GM10266 (cell line): ENCODE measurements at regions not wholly inside any gene's neighbourhood (a gene's known extent, or its start where the extent isn't known, plus 50 kb on each side); places are given as distances from the start of the nearest gene placed in this dataset.

Source experiments
- DNase-seq: peaks from one replicate; pipeline ENCODE4 v3.0.0; 2012; ENCODE audit errors: extremely low spot score
- TF ChIP-seq, protein P1 (sequence below): IDR thresholded peaks from 2 replicates; pipeline ENCODE4 v1.5.1; 2012; ENCODE audit warnings: mild to moderate bottlenecking, low read depth; ENCODE audit not compliant: control insufficient read depth, insufficient read depth; ENCODE audit errors: missing control alignments

DNA sequence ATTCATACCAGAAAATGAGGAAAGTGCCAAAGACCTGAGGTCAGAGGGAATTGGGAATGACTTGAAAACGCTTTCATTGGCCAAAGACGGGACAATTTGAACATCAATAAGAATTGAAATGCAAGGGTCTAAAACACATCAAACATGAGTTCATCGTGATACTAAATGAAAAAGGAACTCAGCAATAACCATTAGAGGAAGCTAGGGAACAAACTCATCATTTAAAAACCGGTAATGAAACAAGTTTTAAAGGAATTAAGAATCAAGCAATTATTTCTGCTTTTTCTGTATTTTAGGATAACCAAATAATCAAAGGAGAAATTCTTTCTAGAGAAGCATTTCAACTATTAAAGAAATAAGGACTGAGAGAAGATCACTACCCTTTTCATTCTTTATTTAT, 303.1 kb downstream of the ARHGAP12 start:
- DNase-seq, result no peak
- TF ChIP-seq, protein P1, sequence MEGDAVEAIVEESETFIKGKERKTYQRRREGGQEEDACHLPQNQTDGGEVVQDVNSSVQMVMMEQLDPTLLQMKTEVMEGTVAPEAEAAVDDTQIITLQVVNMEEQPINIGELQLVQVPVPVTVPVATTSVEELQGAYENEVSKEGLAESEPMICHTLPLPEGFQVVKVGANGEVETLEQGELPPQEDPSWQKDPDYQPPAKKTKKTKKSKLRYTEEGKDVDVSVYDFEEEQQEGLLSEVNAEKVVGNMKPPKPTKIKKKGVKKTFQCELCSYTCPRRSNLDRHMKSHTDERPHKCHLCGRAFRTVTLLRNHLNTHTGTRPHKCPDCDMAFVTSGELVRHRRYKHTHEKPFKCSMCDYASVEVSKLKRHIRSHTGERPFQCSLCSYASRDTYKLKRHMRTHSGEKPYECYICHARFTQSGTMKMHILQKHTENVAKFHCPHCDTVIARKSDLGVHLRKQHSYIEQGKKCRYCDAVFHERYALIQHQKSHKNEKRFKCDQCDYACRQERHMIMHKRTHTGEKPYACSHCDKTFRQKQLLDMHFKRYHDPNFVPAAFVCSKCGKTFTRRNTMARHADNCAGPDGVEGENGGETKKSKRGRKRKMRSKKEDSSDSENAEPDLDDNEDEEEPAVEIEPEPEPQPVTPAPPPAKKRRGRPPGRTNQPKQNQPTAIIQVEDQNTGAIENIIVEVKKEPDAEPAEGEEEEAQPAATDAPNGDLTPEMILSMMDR, result no peak

DNA sequence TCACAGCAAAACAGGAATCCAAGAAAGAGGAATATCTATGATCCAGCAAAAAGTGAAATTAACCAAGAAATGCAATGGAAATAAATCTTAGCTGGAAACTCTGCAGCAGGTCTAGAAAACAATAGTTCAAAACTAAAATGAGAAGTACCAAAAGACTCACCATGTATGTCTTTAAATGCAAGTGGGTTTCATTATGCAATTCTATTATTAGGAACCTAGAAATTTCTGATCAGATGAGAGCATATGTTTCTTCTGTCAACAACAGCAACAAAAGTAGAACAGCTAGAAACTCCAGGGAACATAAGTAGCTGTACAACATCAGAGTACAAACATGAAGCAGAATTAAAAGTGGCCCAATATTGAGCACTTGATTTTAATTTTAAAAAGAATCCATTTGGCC, 304.0 kb downstream of the ARHGAP12 start:
- DNase-seq, result no peak

DNA sequence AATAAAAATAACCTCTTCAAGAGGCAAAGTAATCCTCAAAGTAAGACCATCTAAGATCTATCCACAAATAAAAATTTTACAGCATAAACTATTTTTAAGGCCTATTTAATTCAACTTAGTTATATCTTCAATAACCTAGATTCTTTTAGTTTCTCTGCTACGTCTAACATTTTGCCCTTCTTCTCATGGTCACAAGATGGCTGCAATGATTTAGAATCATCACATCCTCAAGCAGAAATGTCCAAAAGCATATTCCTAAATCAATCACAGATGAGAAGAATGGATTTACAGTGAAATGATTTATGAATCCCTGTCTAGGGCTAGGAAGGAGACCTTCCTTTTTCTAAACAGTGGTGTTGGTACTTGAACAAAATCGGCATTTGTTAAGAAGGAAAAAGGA, 304.7 kb downstream of the ARHGAP12 start:
- no peak for DNase-seq
- TF ChIP-seq, protein P1, result no peak

More for the DNA sequence above, 304.0 kb downstream of the ARHGAP12 start:
- TF ChIP-seq, protein P1, result no peak

DNA sequence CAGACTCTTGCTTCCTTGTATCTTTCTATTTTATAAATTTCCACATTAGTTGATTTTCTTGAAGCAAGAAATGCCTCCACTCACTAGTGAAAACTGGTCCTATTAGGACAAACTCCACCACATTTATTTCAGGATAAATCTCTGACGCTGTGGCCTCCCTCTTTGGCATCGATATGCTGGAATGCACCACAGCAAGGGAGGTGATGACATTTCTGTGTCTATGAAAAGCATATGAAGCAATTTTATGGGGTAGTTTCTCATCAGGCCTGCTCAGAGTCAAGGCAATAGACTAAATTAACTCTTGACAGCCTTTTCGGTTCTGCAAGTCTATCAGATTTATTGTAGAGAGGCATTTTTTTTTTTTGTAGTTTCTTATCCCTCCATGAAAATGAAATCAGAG, 304.4 kb downstream of the ZEB1 start:
- DNase-seq, result no peak
- TF ChIP-seq, protein P1, result no peak

DNA sequence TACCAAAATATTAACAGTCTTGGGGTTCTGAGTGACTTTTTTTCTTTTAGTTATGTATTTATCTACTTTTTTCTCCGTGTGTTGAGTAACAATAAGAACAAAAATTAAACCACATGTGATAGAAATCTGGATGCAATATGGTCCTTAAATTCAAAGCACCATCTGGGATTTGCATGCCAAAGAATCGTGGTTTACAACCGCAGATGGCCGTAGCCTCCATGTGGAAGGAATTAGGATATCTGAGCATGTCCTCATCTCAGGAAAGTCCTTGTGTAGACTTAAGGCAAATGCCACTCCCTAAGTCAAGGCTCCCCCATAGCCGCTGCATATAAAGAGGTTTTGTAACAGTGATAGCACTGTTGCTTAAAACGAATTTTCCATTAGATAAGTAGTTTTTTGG, 304.0 kb downstream of the ZEB1 start:
- no peak for DNase-seq
- TF ChIP-seq, protein P1, result no peak

DNA sequence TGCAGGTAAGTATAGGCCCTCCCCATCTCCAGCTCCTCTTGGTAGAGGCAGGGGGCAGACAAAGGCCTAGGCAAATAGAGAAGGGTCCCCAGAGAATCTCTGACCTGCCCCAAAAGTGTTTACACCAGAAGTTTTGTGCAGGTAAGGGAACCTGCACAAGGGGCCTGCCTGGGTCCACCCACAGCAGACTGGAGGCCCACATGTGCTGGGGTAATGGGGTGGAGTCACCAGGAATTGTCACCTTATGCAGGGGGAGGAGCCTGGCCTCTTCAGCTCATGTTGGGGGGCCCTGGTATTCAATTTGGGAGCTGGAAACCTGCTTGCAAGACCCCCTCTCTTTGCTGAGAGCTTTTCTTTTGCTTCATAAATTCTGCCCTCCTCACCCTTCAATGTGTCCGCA, 302.7 kb downstream of the ZEB1 start:
- no peak for DNase-seq
- TF ChIP-seq, protein P1, result no peak

DNA sequence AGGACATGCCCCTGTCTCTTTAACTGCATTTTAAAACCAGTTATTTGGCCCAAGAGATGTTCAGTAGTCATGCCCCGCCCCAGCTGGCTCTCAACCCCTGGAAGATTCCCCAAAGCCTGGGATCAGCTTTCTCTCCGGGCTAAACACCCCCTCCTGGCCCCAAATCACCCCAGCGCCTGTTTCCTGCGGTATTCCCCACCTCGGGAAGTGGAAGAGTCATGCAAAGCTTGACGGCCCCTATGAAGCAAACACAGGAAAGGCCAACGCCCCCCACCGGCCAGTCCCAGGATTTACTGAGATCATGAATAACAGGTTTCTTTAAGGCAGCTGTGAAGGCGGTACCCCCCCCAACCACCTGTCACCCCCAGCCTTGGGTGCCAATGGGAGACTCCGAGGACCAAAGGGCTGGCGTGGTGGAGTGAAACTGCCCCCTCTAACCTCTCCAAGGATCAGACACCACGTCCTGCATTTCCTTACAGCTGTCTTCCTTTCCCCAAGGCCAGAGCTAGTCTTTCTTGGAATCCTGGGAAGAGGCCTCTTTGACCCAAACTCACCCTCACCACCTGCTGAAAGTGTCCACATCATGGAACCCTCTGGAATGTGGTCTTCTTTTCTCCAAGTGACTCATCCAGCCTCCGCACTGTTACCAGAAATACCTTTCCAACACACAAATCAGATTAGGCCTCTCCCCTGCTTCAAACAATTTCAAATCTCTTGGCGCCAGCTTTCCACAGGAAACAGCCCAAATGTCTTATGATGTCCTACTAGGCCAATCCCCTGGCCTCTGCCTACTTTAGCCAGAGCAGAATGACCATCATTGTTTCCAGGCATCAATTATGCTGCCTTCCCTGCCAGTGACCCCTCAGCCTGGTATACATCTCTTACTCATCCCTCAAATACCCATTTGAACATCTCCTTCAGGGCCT, 301.5 kb downstream of the ZEB1 start:
- TF ChIP-seq, protein P1, result peak; percentile 18
- no peak for DNase-seq
